ENCODE measurements at regions not wholly inside any gene's neighbourhood (a gene's known extent, or its start where the extent isn't known, plus 50 kb on each side); places are given as distances from the start of the nearest gene placed in this dataset.

GRCh38 chr17:63309021-63309420 lies 137.1 kb downstream of the CYB561 start:
- DNase-seq (ENCODE audit: low read depth in 1 of 2, low spot score in 1 of 2) = peak in 1 of 2 donors; percentile 55
- Histone ChIP-seq H3K36me3 (no peaks in the 10 kb centered on the region), H3K27me3 (no peaks in the 10 kb centered on the region), H3K4me1 (ENCODE audit: low read depth) (no peaks in the 10 kb centered on the region), H3K27ac (no peak overlapping the region), H3K4me3 (no peak overlapping the region), H3K9me3 (ENCODE audit: low read depth) (no peaks in the 10 kb centered on the region)
- TF ChIP-seq CTCF (IDR thresholded peaks at IDR 0.05; ENCODE audit: low read depth, low read length) = no peak

DNA sequence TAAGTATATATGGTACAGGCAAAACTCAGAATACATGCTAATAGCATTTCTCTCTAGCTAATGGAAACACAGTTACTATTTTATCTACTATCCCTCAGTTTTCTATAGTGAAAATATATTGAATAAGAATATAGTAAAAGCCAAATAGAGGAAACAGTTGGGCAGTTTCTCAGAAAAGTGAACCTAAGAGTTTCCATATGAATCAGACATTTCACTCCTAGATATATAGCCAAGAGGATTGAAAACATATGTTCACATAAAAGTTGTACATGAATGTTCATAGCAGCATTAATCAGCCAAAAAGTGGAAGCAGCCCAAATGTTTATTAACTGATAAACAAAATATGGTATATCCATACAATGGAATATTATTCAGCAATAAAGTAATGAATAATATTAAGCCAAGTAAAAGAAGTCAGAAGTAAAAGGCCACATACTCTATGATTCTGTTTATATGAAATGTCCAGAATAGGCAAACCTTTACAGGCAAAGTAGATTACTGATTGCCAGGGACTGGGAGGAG lies 134.6 kb downstream of the CYB561 start:
- no peak for DNase-seq (ENCODE audit: low read depth in 1 of 2, low spot score in 1 of 2)
- Histone ChIP-seq H3K27ac (no peak overlapping the region), H3K36me3 (peaks cover 7% of the 10 kb centered on the region), H3K4me1 (ENCODE audit: low read depth) (peaks cover 18% of the 10 kb centered on the region), H3K9me3 (ENCODE audit: low read depth) (no peaks in the 10 kb centered on the region), H3K27me3 (no peaks in the 10 kb centered on the region), H3K4me3 (no peak overlapping the region)
- no peak for TF ChIP-seq CTCF (IDR thresholded peaks at IDR 0.05; ENCODE audit: low read depth, low read length)

DNA sequence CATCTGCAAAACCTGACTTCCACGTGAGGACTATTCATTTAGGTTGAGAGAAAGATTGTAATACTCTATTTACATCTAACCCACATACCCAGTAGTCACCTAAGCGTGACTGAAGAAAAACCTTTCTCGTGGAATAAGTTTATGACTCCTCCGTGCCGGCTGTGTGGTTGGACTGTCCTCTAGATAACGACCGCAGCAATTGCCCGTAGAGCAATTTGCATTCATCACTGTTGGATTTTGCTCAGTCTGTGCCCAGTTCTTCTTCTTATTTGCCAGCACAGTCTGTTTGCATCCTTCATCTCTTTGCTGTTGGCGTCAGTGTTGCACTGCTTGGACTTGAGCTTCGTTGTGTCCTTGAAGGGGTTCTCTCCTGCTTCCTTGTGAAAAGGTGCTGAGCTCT lies 131.3 kb downstream of the CYB561 start:
- no peaks in the 10 kb centered on the region for H3K27me3 ChIP-seq
- peaks cover 20% of the 10 kb centered on the region for H3K36me3 ChIP-seq
- peaks cover 25% of the 10 kb centered on the region for H3K4me1 ChIP-seq (ENCODE audit: low read depth)
- H3K27ac ChIP-seq = no peak overlapping the region
- no peak overlapping the region for H3K4me3 ChIP-seq
- no peak for TF ChIP-seq CTCF (IDR thresholded peaks at IDR 0.05; ENCODE audit: low read depth, low read length)
- no peak for DNase-seq (ENCODE audit: low read depth in 1 of 2, low spot score in 1 of 2)
- no peaks in the 10 kb centered on the region for H3K9me3 ChIP-seq (ENCODE audit: low read depth)

DNA sequence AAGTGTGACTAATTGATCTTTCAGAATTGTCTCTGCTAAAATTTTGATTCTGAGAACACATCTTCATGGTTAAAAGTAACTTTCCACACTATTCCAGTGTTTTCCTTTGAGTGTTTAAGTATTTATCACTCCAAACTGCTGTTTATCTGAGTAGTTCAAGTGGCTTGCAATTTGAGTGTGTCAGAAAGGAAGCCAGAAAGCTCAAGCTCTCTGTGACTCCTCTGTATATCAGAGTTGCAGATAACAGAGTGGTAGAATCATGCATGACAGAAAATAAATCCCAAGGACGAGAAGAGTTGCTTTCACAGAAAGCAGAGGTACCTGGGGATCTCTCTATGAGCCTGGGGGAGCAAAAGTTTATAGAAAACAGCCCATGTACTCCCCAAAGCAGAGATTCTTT lies 130.0 kb downstream of the CYB561 start:
- Histone ChIP-seq H3K4me1 (ENCODE audit: low read depth) (peaks cover 25% of the 10 kb centered on the region), H3K36me3 (peaks cover 31% of the 10 kb centered on the region), H3K4me3 (no peak overlapping the region), H3K27me3 (no peaks in the 10 kb centered on the region), H3K27ac (no peak overlapping the region), H3K9me3 (ENCODE audit: low read depth) (no peaks in the 10 kb centered on the region)
- DNase-seq (ENCODE audit: low read depth in 1 of 2, low spot score in 1 of 2) = peak; percentile 30 to 78
- no peak for TF ChIP-seq CTCF (IDR thresholded peaks at IDR 0.05; ENCODE audit: low read depth, low read length)

DNA sequence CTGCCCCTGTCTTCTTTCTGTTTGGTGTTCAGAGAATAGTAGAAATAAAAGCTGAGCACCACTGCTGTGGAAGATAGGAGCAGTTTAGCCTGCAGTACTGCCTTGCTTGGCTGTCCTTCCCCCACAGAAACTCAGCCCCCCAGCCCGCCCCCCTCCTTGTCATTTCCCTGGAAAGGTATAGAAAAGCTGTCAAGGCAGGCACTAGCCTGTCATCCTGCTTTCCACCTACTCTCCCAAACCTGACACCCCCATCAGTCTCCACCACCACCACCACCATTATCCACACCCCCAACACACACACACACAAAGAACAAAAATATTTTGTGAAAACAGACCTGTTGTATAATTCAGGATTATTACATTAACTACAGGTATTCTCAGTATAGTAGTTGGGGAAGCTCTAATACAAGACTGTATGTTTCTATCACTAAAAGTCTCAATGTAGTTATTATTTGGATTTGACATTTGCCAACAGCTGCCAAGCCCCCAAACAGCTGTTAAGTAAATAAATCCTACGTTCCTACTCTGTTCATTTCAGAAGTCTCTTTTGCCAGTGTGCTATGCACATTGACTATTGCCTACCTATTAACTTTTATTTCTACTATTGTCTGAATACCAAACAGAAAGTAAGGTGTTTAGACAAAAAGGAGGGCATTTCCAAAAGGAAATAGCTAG lies 128.8 kb downstream of the CYB561 start:
- Histone ChIP-seq H3K27ac (no peak overlapping the region), H3K36me3 (peaks cover 31% of the 10 kb centered on the region)

More for the DNA sequence above, 128.8 kb downstream of the CYB561 start:
- peaks cover 25% of the 10 kb centered on the region for H3K4me1 ChIP-seq (ENCODE audit: low read depth)
- H3K4me3 ChIP-seq = no peak overlapping the region
- H3K9me3 ChIP-seq (ENCODE audit: low read depth) = no peaks in the 10 kb centered on the region
- no peak for DNase-seq (ENCODE audit: low read depth in 1 of 2, low spot score in 1 of 2)
- H3K27me3 ChIP-seq = no peaks in the 10 kb centered on the region
- no peak for TF ChIP-seq CTCF (IDR thresholded peaks at IDR 0.05; ENCODE audit: low read depth, low read length)
